ENCODE measurements at regions not wholly inside any gene's neighbourhood (a gene's known extent, or its start where the extent isn't known, plus 50 kb on each side); places are given as distances from the start of the nearest gene placed in this dataset.

DNA sequence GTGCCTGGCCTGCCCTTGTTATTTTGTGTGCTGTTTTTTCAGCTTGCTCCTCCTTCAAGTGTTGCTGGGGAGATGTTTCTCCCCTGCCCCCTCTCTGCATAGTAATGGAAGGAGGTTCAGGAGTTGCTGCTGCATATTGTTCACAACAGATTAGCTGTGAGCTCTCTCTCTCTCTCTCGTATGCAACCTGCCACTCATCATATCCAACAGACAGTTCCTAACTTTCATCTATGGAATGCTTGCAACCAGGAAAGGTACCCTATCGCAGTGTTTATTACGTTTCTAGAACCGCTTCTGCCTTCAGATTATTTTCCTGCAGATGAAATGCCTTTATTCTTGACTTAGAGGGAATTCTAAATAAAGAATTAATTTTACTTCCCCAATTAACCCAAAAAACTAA lies 372.9 kb downstream of the RMST start:
- Histone ChIP-seq H3K4me3 (ENCODE audit: low read depth, low read length) (no peak overlapping the region), H3K27me3 (ENCODE audit: insufficient read depth, low read depth, severe bottlenecking) (no peaks in the 10 kb centered on the region), H3K9me3 (ENCODE audit: severe bottlenecking) (no peaks in the 10 kb centered on the region), H3K27ac (no peak overlapping the region), H3K36me3 (no peaks in the 10 kb centered on the region)
- TF ChIP-seq, protein P1, sequence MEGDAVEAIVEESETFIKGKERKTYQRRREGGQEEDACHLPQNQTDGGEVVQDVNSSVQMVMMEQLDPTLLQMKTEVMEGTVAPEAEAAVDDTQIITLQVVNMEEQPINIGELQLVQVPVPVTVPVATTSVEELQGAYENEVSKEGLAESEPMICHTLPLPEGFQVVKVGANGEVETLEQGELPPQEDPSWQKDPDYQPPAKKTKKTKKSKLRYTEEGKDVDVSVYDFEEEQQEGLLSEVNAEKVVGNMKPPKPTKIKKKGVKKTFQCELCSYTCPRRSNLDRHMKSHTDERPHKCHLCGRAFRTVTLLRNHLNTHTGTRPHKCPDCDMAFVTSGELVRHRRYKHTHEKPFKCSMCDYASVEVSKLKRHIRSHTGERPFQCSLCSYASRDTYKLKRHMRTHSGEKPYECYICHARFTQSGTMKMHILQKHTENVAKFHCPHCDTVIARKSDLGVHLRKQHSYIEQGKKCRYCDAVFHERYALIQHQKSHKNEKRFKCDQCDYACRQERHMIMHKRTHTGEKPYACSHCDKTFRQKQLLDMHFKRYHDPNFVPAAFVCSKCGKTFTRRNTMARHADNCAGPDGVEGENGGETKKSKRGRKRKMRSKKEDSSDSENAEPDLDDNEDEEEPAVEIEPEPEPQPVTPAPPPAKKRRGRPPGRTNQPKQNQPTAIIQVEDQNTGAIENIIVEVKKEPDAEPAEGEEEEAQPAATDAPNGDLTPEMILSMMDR (IDR thresholded peaks at IDR 0.05; ENCODE audit: low read depth, low read length): no peak
- DNase-seq: no peak

DNA sequence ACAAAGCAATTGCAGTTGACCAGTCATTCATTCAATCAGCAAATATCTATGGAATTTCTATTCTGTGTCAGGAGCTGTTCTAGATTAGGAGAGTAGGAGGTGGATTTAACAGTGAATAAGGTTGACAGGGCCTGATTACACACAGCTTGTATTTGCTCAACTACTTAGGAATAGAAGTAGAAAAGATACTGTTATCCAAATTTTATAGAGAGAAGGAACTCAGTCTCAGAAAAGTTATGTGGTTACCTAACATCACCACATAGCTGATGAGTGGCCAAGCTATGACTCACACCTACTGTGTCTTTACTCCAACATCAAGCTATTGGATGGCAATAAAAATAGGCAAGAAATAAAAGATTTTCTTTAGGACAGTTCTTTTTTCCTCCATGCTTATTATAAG lies 374.8 kb downstream of the RMST start:
- Histone ChIP-seq H3K36me3 (no peaks in the 10 kb centered on the region), H3K9me3 (ENCODE audit: severe bottlenecking) (no peaks in the 10 kb centered on the region), H3K27ac (no peak overlapping the region), H3K27me3 (ENCODE audit: insufficient read depth, low read depth, severe bottlenecking) (no peaks in the 10 kb centered on the region), H3K4me3 (ENCODE audit: low read depth, low read length) (no peak overlapping the region)
- TF ChIP-seq, protein P1 (IDR thresholded peaks at IDR 0.05; ENCODE audit: low read depth, low read length): no peak
- no peak for DNase-seq

DNA sequence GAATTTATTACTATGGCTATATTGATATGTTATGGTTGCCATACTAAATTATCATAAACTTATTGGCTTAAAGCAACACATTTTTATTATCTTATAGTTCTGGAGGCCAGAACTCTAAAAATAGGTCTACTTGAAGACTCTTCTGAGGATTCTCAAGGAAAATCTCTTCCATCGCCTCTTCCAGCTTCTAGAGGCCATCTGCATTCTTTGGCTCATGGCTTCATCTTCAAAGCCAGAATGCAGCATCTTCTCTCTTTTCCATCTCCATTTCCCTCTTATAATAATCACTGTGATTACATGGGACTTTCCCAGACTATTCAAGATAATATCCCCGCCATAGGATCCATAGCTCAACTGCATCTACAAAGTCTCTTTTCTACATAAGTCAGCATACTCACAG lies 385.4 kb downstream of the RMST start:
- H3K9me3 ChIP-seq (ENCODE audit: severe bottlenecking): no peaks in the 10 kb centered on the region
- no peak overlapping the region for H3K4me3 ChIP-seq (ENCODE audit: low read depth, low read length)
- DNase-seq: no peak
- TF ChIP-seq, protein P1 (IDR thresholded peaks at IDR 0.05; ENCODE audit: low read depth, low read length): no peak
- no peak overlapping the region for H3K27ac ChIP-seq
- H3K36me3 ChIP-seq: no peaks in the 10 kb centered on the region
- H3K27me3 ChIP-seq (ENCODE audit: insufficient read depth, low read depth, severe bottlenecking): peaks cover 4% of the 10 kb centered on the region

DNA sequence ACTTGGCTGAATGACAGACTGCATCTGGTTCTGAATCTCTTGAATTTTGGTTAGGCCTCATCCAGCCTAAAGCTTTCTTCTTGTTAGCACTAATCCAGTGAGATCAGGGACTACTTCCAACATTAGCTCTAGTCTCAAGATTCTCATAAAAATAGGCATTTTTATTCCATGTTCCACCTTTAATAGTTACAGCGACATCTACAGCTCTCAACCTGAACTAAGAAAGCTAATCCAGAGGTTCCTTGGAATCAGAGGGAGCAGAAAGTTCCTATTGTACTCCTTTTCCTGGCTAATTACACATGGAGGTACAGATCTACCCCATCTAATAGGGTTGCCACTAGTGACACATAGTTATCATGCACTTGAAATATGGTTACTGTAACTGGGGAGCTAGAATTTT lies 391.9 kb downstream of the RMST start:
- no peak overlapping the region for H3K4me3 ChIP-seq (ENCODE audit: low read depth, low read length)
- H3K27ac ChIP-seq: no peak overlapping the region
- DNase-seq: no peak
- no peaks in the 10 kb centered on the region for H3K36me3 ChIP-seq
- TF ChIP-seq, protein P1 (IDR thresholded peaks at IDR 0.05; ENCODE audit: low read depth, low read length): no peak
- no peaks in the 10 kb centered on the region for H3K9me3 ChIP-seq (ENCODE audit: severe bottlenecking)
- peaks cover 4% of the 10 kb centered on the region for H3K27me3 ChIP-seq (ENCODE audit: insufficient read depth, low read depth, severe bottlenecking)

DNA sequence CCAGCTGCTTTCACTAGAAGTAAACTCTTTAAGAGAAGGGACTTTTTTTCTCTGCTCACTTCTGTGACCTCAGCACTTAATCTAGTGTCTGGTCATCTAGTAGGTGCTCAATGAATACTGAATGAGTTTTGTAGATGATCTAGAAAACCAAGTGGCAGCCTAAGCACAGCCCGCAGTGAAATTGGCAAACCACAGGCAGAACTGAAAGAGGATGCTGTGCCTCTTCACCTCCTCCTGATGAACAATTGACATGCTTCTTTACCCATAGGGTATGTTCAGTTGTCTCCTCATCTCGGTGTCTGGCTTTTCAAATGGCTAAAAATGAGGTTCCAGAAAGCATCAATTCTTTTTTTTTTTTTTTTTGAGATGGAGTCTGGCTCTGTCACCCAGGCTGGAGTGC lies 399.5 kb downstream of the RMST start:
- Histone ChIP-seq H3K27ac (no peak overlapping the region), H3K27me3 (ENCODE audit: insufficient read depth, low read depth, severe bottlenecking) (no peaks in the 10 kb centered on the region), H3K9me3 (ENCODE audit: severe bottlenecking) (no peaks in the 10 kb centered on the region), H3K36me3 (no peaks in the 10 kb centered on the region), H3K4me3 (ENCODE audit: low read depth, low read length) (no peak overlapping the region)
- TF ChIP-seq, protein P1 (IDR thresholded peaks at IDR 0.05; ENCODE audit: low read depth, low read length): no peak
- no peak for DNase-seq

DNA sequence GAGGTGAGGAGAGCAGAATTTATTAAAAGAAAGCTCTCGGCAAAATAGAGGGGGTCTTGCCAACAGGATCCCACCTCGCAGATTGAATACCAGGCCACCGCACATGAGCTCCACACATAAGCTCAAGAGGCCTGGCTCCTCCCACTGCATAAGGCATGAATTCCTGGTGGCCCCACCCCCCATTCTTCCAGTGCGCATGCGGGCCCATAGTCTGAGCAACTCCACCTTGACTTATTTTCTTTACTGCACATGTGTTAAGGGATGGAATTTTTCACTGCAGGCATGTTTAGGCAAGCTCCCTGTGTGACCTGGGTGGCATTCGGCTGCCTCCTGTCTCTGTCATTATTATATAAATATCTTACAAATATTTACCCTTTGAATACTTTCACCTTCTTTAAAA lies 412.5 kb downstream of the RMST start:
- Histone ChIP-seq H3K27me3 (ENCODE audit: insufficient read depth, low read depth, severe bottlenecking) (no peaks in the 10 kb centered on the region), H3K27ac (no peak overlapping the region), H3K9me3 (ENCODE audit: severe bottlenecking) (no peaks in the 10 kb centered on the region), H3K4me3 (ENCODE audit: low read depth, low read length) (no peak overlapping the region), H3K36me3 (no peaks in the 10 kb centered on the region)
- TF ChIP-seq, protein P1 (IDR thresholded peaks at IDR 0.05; ENCODE audit: low read depth, low read length): no peak
- DNase-seq: no peak

Data from WERI-Rb-1 (cell line).